Mucosa of descending colon (tissue), 3 donors: ENCODE measurements at regions not wholly inside any gene's neighbourhood (a gene's known extent, or its start where the extent isn't known, plus 50 kb on each side); places are given as distances from the start of the nearest gene placed in this dataset.

Source experiments
- ATAC-seq: fragments of 200-7000 bp; cut with Tn5 transposase; one replicate; pipeline ENCODE4 v1.9.1; 2020; ENCODE audit warnings: mild to moderate bottlenecking, moderate library complexity
- DNase-seq, 3 donors: peaks; one replicate each; pipeline ENCODE4 v3.0.0-alpha.2; 2020
- H3K36me3 ChIP-seq: fragments of 200-600 bp; one replicate; pipeline ENCODE4 v1.8.0; 2021; ENCODE audit warnings: low read depth, mild to moderate bottlenecking
- H3K4me1 ChIP-seq: fragments of 200-600 bp; one replicate; pipeline ENCODE4 v1.8.0; 2021; ENCODE audit warnings: low read depth, mild to moderate bottlenecking
- H3K4me3 ChIP-seq: fragments of 200-600 bp; one replicate; pipeline ENCODE4 v1.8.0; 2021; ENCODE audit warnings: mild to moderate bottlenecking
- H3K9me3 ChIP-seq: fragments of 200-600 bp; one replicate; pipeline ENCODE4 v1.8.0; 2021; ENCODE audit warnings: mild to moderate bottlenecking
- intact Hi-C, 2 donors: fragments of 100-400 bp; cut with DNase I in 1 of 2; cut with micrococcal nuclease in 1 of 2; formaldehyde crosslinking; loops; one replicate each; pipeline versions ENCODE4 v1.11.0 to v1.11.1; 2022; cut with DNase I, micrococcal nuclease
- TF ChIP-seq, protein P1 (sequence below): fragments of 200-600 bp; IDR thresholded peaks from one replicate; pipeline ENCODE4 v1.8.0; 2022; ENCODE audit warnings: antibody characterized with exemption, mild to moderate bottlenecking
- donor health status: DM: no; HTN: no; CAD: no; lungs with moderate emphysema.
- donor health status: DM: no; HTN: no; CAD: no.
- donor health status: DM: no; HTN: yes; CAD: no.

DNA sequence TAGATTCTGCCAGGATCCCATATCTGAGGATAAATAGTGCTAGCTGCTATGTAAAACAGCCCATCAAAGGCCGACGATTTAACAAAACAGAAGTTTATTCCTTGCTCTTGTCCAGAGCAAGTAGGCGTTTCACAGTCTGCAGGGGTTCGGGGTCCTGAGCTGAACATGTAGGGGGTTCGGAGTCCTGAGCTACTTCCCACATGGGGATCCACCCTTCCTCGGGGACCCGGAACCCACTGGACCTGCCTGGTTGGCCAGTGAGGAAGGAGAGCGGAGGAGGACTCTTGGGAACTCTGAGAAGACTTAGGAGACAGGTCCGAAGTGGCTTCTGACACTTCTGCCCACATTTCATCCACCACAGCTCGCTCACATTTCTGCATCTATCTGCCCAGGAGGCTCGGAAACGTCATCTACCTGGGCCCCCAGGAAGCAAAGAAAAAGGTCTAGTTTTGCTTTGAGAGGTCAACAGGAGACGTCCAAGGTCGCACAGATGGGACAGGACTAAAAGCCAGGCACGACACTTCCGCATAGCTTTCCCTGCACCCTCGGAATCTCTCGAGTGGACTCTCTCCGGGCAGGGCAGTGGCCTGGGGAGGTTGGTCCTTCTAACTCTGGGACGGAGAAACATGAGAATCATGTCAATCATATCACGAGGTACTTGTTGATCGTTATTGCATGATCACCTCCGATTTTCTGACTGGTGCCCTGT is 86.4 kb downstream of the MICALL2 start:
- peak in 1 of 3 donors; percentile 15 for DNase-seq
- H3K36me3 ChIP-seq: no peaks in the 10 kb centered on the region
- intact Hi-C loops: no loop called here
- no peak overlapping the region for H3K4me3 ChIP-seq
- H3K4me1 ChIP-seq: no peaks in the 10 kb centered on the region
- TF ChIP-seq, protein P1, sequence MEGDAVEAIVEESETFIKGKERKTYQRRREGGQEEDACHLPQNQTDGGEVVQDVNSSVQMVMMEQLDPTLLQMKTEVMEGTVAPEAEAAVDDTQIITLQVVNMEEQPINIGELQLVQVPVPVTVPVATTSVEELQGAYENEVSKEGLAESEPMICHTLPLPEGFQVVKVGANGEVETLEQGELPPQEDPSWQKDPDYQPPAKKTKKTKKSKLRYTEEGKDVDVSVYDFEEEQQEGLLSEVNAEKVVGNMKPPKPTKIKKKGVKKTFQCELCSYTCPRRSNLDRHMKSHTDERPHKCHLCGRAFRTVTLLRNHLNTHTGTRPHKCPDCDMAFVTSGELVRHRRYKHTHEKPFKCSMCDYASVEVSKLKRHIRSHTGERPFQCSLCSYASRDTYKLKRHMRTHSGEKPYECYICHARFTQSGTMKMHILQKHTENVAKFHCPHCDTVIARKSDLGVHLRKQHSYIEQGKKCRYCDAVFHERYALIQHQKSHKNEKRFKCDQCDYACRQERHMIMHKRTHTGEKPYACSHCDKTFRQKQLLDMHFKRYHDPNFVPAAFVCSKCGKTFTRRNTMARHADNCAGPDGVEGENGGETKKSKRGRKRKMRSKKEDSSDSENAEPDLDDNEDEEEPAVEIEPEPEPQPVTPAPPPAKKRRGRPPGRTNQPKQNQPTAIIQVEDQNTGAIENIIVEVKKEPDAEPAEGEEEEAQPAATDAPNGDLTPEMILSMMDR: no peak
- no peak for ATAC-seq
- H3K9me3 ChIP-seq: no peaks in the 10 kb centered on the region

DNA sequence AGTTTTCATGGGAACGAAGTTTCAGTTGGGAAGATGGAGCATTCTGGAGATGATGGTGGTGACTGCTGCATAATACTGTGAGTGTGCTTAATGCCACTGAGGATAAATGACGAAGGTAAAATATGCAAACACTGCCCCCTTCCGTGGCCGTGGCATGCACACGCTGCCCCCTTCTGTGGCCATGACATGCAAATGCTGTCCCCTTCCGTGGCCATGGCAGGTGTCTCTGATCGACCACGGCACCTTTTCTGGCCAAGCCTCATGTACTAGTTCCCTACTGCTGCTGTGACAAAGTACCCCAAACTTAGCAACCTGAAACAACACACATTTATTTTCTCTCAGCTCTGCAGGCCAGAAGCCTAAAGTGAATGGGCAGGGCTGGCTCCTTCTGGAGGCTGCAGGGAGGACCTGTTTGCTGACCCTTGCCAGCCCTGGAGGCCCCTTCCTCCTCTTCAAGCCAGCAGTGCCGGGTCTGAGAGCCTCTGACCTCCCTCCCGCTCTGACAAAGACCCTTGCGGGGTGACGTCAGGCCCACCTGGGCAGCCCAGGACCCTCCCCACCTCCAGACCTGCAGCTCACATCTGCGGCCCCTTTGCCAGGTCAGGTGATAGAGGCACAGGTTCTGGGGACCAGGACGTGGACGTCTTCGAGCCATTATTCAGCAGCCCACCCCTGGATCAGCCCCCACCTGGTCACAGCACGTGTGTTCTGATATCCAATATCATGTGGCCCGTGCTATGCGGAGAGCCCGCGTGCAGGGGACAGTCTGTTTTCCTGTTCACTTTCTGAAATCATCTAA is 82.0 kb downstream of the MICALL2 start:
- TF ChIP-seq, protein P1: no peak
- H3K9me3 ChIP-seq: no peaks in the 10 kb centered on the region
- DNase-seq (no peak), ATAC-seq (no peak)
- intact Hi-C loops: no loop called here
- no peaks in the 10 kb centered on the region for H3K4me1 ChIP-seq
- no peak overlapping the region for H3K4me3 ChIP-seq
- H3K36me3 ChIP-seq: no peaks in the 10 kb centered on the region

DNA sequence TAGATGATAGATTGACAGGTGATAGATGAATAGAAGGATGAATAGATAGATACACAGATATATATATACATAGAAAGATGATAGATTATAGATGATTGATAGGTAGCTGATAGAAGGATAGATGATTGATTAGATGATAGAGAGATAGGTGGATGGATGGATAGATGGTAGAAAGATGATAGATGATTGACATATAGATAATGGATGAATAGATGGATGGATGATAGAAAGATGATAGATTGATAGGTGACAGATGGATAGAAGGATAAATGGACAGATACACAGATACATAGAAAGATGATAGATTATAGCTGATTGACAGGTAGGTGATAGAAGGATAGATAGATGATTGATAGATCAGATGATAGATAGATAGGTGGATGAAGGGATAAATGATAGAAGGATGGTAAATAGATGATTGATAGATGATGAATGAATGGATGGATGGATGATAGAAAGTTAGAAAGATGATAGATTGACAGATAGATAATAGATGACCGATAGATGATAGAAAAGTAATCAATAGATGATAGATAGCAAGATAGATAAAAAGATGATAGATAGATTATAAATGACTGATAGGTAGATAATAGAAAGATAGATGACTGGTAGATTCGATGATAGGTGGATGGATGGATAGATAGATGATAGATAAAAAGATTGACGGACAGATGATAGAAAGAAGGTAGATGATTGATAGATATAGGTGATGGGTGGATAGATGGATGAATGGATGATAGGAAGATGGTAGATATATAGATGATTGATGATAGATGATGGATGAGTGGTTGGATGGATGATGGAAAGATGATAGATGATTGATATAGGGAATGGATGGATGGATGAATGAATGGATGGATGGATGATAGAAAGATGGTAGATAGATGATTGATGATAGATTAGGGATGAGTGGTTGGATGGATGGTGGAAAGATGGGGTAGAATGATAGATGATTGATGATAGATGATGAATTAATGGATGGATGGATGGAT is 80.4 kb downstream of the MICALL2 start:
- H3K36me3 ChIP-seq: no peaks in the 10 kb centered on the region
- DNase-seq (no peak), ATAC-seq (no peak)
- H3K9me3 ChIP-seq: no peaks in the 10 kb centered on the region
- H3K4me1 ChIP-seq: no peaks in the 10 kb centered on the region
- no peak overlapping the region for H3K4me3 ChIP-seq
- TF ChIP-seq, protein P1: no peak
- intact Hi-C loops: no loop called here

DNA sequence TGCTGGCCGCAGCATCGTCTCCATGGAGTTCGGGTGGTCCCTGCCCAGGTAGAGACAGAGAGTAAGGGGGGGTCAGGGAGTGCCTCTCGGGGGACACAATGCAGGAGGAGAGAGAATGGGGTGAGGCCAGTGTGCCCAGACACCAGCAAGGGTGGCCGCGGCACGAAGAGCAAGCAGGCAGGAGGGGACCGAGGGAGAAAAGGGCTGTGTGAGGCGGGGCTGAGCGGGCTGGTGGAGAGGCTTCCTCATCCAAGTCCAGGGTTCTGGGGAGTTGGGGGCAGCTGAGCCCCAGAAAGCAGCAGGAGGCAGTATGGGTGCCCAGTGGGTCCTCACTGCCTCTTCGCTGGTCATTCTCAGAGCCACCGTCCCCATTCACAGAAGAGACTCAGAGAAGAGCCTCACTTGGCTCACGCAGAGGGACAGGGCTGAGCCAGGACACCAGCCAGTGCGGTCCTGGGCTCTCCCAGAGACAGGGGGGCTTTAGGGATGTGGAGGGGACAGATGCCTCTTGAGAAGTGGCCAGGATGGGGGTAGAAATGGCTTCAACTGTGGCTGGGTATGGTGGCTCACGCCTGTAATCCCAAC is 78.9 kb downstream of the MICALL2 start:
- no peaks in the 10 kb centered on the region for H3K4me1 ChIP-seq
- H3K9me3 ChIP-seq: no peaks in the 10 kb centered on the region
- no peaks in the 10 kb centered on the region for H3K36me3 ChIP-seq
- TF ChIP-seq, protein P1: no peak
- no peak for ATAC-seq
- intact Hi-C loops: no loop called here
- no peak for DNase-seq
- no peak overlapping the region for H3K4me3 ChIP-seq
